Spleen (tissue), 11 donors: ENCODE measurements at regions not wholly inside any gene's neighbourhood (a gene's known extent, or its start where the extent isn't known, plus 50 kb on each side); places are given as distances from the start of the nearest gene placed in this dataset.

Experiments used
- DNase-seq: peaks from one replicate; pipeline ENCODE4 v3.0.0-alpha.2; 2020
- H3K27ac ChIP-seq, 8 donors: fragments of 200-600 bp; sonication (generic) in 7 of 8; 1 replicate in 4 of 8; 2 replicates in 4 of 8; pipeline versions ENCODE4 v1.5.0 to v1.8.0; 2016 to 2021; ENCODE audit warnings: inconsistent platforms in 4 of 8, mild to moderate bottlenecking in 4 of 8, moderate library complexity in 1 of 8
- H3K27me3 ChIP-seq, 7 donors: fragments of 200-600 bp; sonication (generic) in 6 of 7; replicated peaks in 1 of 7; 1 replicate in 4 of 7; 2 replicates in 3 of 7; pipeline versions ENCODE4 v1.5.0 to v1.8.0; 2016 to 2021; ENCODE audit warnings: inconsistent platforms in 3 of 7, mild to moderate bottlenecking in 1 of 7
- H3K36me3 ChIP-seq, 6 donors: fragments of 200-600 bp; sonication (generic) in 5 of 6; 1 replicate in 4 of 6; 2 replicates in 2 of 6; pipeline versions ENCODE4 v1.5.0 to v1.8.0; 2016 to 2021; ENCODE audit warnings: inconsistent platforms in 2 of 6
- H3K4me1 ChIP-seq, 6 donors: fragments of 200-600 bp; sonication (generic) in 5 of 6; 1 replicate in 3 of 6; 2 replicates in 3 of 6; pipeline versions ENCODE4 v1.5.0 to v1.8.0; 2016 to 2021; ENCODE audit warnings: inconsistent platforms in 3 of 6
- H3K4me3 ChIP-seq, 8 donors: fragments of 200-600 bp; sonication (generic) in 7 of 8; 1 replicate in 4 of 8; 2 replicates in 4 of 8; pipeline versions ENCODE4 v1.5.0 to v1.8.0; 2016 to 2021; ENCODE audit warnings: inconsistent platforms in 4 of 8, mild to moderate bottlenecking in 4 of 8, moderate library complexity in 2 of 8
- H3K9me3 ChIP-seq, 8 donors: fragments of 200-600 bp; sonication (generic) in 7 of 8; 1 replicate in 4 of 8; 2 replicates in 4 of 8; pipeline versions ENCODE4 v1.5.0 to v1.8.0; 2016 to 2021; ENCODE audit warnings: inconsistent platforms in 4 of 8
- POLR2A ChIP-seq, 3 donors: fragments of 450-650 bp; IDR thresholded peaks; one replicate each; pipeline ENCODE4 v1.5.1; 2017; ENCODE audit warnings: antibody characterized with exemption in 3 of 3, mild to moderate bottlenecking in 1 of 3
- POLR2AphosphoS5 ChIP-seq, 3 donors: sonication (generic); formaldehyde crosslinking; IDR thresholded peaks; one replicate each; pipeline ENCODE4 v1.5.1; 2017; ENCODE audit warnings: antibody characterized with exemption in 3 of 3
- WGBS, 5 donors: extraction: QIAGEN DNeasy Blood & Tissue Kit in 3 of 5; methylation state at CpG; one replicate each; pipeline versions ENCODE4 v1.1.5 to v1.1.7; 2013 to 2018; 5-methylcytosine and 5-hydroxymethylcytosine counted together
- intact Hi-C: fragments of 100-400 bp; cut with DNase I; formaldehyde crosslinking; loops from one replicate; pipeline ENCODE4 v1.15.0; 2023; ENCODE audit warnings: low total_unique reads
- TF ChIP-seq, protein P1 (sequence below), 11 experiments: fragments of 200-600 bp in 7 of 11; fragments of 450-650 bp in 4 of 11; sonication (generic) in 4 of 11; IDR thresholded peaks in 8 of 11; conservative IDR thresholded peaks in 3 of 11; 1 replicate in 7 of 11; 2 replicates in 4 of 11; pipeline versions ENCODE4 v1.4.0 to v1.8.0; 2016 to 2021; ENCODE audit warnings: antibody characterized with exemption in 11 of 11, inconsistent platforms in 4 of 11, mild to moderate bottlenecking in 1 of 11
- donor health status: healthy with polysubstance abuse.
- donor health status: DM: no; HTN: no; CAD: no; lungs with moderate emphysema.
- donor health status: DM: no; HTN: no; CAD: no.
- donor health status: Bipolar disorder and iron deficiency.
- donor health status: healthy.
- donor health status: DM: no; HTN: no; CAD: no.
- donor health status: DM: yes; HTN: yes; CAD: no.

GRCh38 chr5:97658116-97658900, 475.3 kb upstream of the RIOK2 start:
- no peak for DNase-seq
- no peaks in the 10 kb centered on the region for H3K4me1 ChIP-seq
- H3K36me3 ChIP-seq = no peaks in the 10 kb centered on the region
- intact Hi-C loops = no loop called here
- TF ChIP-seq POLR2AphosphoS5 (IDR thresholded peaks at IDR 0.05) (no peak), POLR2A (IDR thresholded peaks at IDR 0.05) (no peak)
- TF ChIP-seq, protein P1, sequence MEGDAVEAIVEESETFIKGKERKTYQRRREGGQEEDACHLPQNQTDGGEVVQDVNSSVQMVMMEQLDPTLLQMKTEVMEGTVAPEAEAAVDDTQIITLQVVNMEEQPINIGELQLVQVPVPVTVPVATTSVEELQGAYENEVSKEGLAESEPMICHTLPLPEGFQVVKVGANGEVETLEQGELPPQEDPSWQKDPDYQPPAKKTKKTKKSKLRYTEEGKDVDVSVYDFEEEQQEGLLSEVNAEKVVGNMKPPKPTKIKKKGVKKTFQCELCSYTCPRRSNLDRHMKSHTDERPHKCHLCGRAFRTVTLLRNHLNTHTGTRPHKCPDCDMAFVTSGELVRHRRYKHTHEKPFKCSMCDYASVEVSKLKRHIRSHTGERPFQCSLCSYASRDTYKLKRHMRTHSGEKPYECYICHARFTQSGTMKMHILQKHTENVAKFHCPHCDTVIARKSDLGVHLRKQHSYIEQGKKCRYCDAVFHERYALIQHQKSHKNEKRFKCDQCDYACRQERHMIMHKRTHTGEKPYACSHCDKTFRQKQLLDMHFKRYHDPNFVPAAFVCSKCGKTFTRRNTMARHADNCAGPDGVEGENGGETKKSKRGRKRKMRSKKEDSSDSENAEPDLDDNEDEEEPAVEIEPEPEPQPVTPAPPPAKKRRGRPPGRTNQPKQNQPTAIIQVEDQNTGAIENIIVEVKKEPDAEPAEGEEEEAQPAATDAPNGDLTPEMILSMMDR (IDR thresholded peaks at IDR 0.05 in 8 of 11, conservative IDR thresholded peaks at IDR 0.05 in 3 of 11) = no peak
- H3K9me3 ChIP-seq = no peaks in the 10 kb centered on the region
- H3K27me3 ChIP-seq = no peaks in the 10 kb centered on the region
- peak overlapping the region in 2 of 8 donors; percentile 10 to 24 for H3K27ac ChIP-seq
- H3K4me3 ChIP-seq = no peak overlapping the region
- WGBS, 5 donors = 54 to 71% (median 64%) methylated on average over 4 of the region's 4 CpGs

GRCh38 chr5:97666783-97667182, 483.7 kb upstream of the RIOK2 start:
- Histone ChIP-seq H3K27ac (no peak overlapping the region), H3K4me1 (no peaks in the 10 kb centered on the region), H3K9me3 (no peaks in the 10 kb centered on the region), H3K4me3 (no peak overlapping the region), H3K27me3 (no peaks in the 10 kb centered on the region), H3K36me3 (no peaks in the 10 kb centered on the region)
- intact Hi-C loops = no loop called here
- TF ChIP-seq, protein P1 (IDR thresholded peaks at IDR 0.05 in 8 of 11, conservative IDR thresholded peaks at IDR 0.05 in 3 of 11) = no peak
- TF ChIP-seq POLR2AphosphoS5 (IDR thresholded peaks at IDR 0.05) = no peak
- no peak for TF ChIP-seq POLR2A (IDR thresholded peaks at IDR 0.05)
- whole genome bisulfite sequencing, 5 donors = 73 to 90% (median 81%) methylated on average over 2 of the region's 2 CpGs
- no peak for DNase-seq

DNA sequence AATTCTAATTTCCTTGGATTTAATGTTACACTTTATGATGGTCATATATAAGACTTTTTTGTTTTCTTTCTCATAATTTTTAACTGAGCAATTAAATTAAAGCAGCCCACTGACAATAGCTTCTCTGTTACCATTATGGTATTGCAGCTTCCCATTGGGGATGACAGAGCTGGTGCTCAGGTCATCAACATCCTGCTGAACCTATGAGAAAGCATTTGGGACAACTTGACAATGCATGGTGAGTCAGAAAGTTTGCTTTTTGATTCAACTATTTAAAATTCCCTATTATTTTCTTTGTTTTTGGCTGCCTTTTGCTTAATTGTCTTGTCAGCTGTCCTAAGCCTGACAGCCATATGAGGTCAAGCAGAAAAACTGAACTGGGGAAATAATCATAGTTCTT, 487.4 kb upstream of the RIOK2 start:
- intact Hi-C loops = no loop called here
- TF ChIP-seq, protein P1 (IDR thresholded peaks at IDR 0.05 in 8 of 11, conservative IDR thresholded peaks at IDR 0.05 in 3 of 11) = no peak
- Histone ChIP-seq H3K4me1 (no peaks in the 10 kb centered on the region), H3K36me3 (no peaks in the 10 kb centered on the region), H3K4me3 (no peak overlapping the region), H3K9me3 (peaks cover 0 to 12% (median under 1%) of the 10 kb centered on the region in 8 donors), H3K27me3 (no peaks in the 10 kb centered on the region), H3K27ac (no peak overlapping the region)
- no peak for DNase-seq

- no peak overlapping the region for H3K27ac ChIP-seq
- WGBS, 5 donors = 86 to 93% (median 88%) methylated on average over 3 of the region's 3 CpGs
- H3K9me3 ChIP-seq = peaks cover 0 to 30% (median 19%) of the 10 kb centered on the region in 8 donors
- H3K27me3 ChIP-seq = no peaks in the 10 kb centered on the region
- no peak for TF ChIP-seq POLR2AphosphoS5 (IDR thresholded peaks at IDR 0.05)
- TF ChIP-seq POLR2A (IDR thresholded peaks at IDR 0.05) = no peak
- TF ChIP-seq, protein P1 (IDR thresholded peaks at IDR 0.05 in 8 of 11, conservative IDR thresholded peaks at IDR 0.05 in 3 of 11) = no peak
- no peaks in the 10 kb centered on the region for H3K36me3 ChIP-seq
- H3K4me1 ChIP-seq = no peaks in the 10 kb centered on the region
- intact Hi-C loops = no loop called here
- DNase-seq = no peak
- H3K4me3 ChIP-seq = no peak overlapping the region
Observed at GRCh38 chr5:97676608-97677007, 493.6 kb upstream of the RIOK2 start.
